ENCODE measurements at regions not wholly inside any gene's neighbourhood (a gene's known extent, or its start where the extent isn't known, plus 50 kb on each side); places are given as distances from the start of the nearest gene placed in this dataset.

DNA sequence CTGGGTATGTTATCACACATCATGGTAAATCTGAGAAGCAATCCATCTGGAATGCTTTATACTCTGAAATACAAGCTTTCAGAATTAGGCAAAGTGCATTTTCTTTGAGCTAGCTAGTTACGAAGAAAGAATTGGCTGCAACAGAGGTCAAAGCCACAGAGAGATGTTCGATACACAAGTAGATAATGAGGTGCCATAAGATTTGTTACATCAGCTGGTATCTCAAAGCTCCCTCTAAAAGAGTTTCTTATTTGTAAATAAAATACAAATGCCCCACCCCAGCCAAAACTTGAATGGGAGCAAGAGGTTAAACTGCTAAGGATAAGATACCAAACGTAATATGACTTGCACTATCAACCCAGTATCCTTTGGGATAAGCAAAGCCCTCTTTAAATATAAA is 84.0 kb upstream of the SLCO3A1 start:
- no peak for DNase-seq

DNA sequence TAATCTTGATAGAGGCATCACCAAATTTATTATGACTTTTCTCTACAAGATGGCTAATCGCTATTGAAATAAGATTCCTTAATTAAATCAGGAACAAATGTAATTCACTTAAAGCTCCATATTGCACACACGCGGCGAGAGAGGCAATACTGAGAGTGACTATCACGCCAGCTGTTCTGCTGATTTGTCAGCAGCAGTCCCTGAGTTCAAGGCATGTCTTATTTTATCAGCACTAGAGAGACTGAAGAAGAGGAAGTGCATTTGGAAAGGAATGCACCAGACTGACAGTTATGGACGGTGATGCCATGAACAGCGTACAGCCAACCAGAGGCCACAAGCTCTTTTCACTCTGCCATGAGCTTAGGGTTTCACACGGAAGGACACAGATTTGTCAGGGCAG is 83.6 kb upstream of the SLCO3A1 start:
- no peak for DNase-seq

GRCh38 chr15:91776104-91776503 is 77.4 kb upstream of the SLCO3A1 start:
- no peak for DNase-seq

DNA sequence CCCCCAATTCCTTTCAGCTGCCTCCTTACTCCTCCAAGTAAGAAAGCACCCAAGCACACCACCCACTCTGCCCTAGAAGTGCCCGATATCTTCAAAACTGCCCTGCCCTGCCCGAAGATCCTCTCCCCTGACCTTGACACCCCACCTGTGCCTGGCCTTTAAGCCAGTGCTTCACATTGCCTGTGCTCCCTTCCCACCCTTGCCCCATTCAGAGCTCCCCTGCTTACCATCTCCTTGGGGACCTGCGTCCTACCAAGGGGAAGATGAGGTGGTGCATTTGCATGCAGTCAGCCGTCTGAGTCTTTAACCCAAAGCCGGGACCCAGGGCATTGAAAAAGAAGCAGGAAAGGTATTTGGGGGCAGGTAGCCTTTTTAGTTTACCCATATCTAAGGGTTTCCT is 73.5 kb upstream of the SLCO3A1 start:
- DNase-seq, result no peak

GRCh38 chr15:91780387-91780786 is 73.1 kb upstream of the SLCO3A1 start:
- DNase-seq, result no peak

GRCh38 chr15:91782221-91782620 is 71.3 kb upstream of the SLCO3A1 start:
- no peak for DNase-seq

DNA sequence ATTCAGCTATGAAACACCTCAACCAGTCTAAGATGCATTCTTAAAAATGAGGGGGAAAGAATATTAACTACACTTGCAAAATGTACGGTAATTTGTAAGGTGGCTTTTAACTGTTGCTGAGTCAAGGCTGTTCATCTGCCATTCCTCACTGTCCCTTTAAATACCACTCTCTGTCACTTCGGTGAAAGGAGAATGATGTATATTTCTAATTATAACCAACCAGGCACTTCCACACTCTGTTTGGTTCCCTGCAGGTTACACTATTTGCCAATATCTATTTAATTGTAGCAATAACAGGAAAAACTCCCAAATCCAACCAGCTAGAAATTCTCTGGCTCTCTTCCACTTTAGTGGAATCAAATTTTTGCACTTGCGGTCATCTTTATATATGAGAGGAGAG is 70.5 kb upstream of the SLCO3A1 start:
- DNase-seq, result no peak

GRCh38 chr15:91783451-91783850 is 70.1 kb upstream of the SLCO3A1 start:
- no peak for DNase-seq

GRCh38 chr15:91784973-91785709 is 68.4 kb upstream of the SLCO3A1 start:
- DNase-seq, result no peak

- DNase-seq, result no peak
Observed at GRCh38 chr15:91787198-91787597, 66.3 kb upstream of the SLCO3A1 start.

GRCh38 chr15:91789136-91789535 is 64.4 kb upstream of the SLCO3A1 start:
- no peak for DNase-seq

- DNase-seq, result no peak
Observed at GRCh38 chr15:91790836-91791235, 62.7 kb upstream of the SLCO3A1 start.

DNA sequence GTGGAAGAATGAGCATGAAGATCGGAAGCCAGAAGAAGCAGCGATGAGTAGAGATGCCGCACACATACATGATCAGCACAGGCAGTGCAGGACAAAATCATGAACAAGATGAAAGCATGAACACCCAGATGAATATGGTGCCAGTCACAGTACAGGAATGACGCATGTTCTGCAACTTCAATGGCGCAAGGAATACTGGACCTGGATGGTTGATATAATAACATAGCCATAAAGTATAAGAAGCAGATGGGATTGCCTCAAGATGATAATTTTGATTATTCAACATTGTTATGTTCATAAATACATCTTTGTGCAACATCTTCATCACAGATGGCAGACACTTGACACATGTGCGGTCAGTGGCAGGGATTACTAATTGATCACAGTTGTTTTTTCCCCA is 59.7 kb upstream of the SLCO3A1 start:
- no peak for DNase-seq

GRCh38 chr15:91795235-91795634 is 58.3 kb upstream of the SLCO3A1 start:
- no peak for DNase-seq

GRCh38 chr15:91801836-91802534 is 51.5 kb upstream of the SLCO3A1 start:
- DNase-seq, result no peak

DNA sequence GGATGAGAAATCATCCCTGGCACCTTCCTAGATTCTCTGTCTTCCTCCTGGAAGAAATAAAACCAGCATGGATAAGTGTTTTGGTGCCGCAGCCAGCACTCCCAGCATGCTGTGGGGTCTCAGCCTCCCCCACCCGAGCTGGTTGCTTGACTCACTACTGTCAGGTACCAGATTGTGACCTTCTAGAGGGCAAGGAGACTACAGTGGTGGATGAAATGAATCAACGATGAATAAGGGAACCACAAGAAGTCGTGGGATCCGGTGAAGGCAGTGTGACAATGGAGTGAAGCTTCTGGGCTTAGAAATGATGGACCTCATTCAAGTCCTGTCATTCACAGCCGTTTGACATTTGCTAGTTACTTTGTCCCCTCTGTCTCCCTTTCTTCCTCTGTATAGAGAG is 50.2 kb upstream of the SLCO3A1 start:
- no peak for DNase-seq

All from amniotic stem cell (primary cell).